ENCODE measurements at regions not wholly inside any gene's neighbourhood (a gene's known extent, or its start where the extent isn't known, plus 50 kb on each side); places are given as distances from the start of the nearest gene placed in this dataset.

- TF ChIP-seq EZH2phosphoT487 (IDR thresholded peaks at IDR 0.05; ENCODE audit: low read depth, severe bottlenecking, unreplicated experiment) = no peak
- TF ChIP-seq EZH2 (IDR thresholded peaks at IDR 0.05; ENCODE audit: borderline replicate concordance) = no peak
These were observed 222.6 kb upstream of the PMFBP1 start for GRCh38 chr16:72394526-72394925.

Data from hepatocyte (in vitro differentiated cells).